ENCODE measurements at regions not wholly inside any gene's neighbourhood (a gene's known extent, or its start where the extent isn't known, plus 50 kb on each side); places are given as distances from the start of the nearest gene placed in this dataset.

- Histone ChIP-seq H3K4me3 (ENCODE audit: low read depth, low read length) (no peak overlapping the region), H3K9me3 (ENCODE audit: control insufficient read depth in 2 of 2, low read length in 2 of 2) (peaks cover 6 to 17% of the 10 kb centered on the region in 2 experiments), H3K27ac (ENCODE audit: insufficient read depth, low read length, poor library complexity, severe bottlenecking) (no peak overlapping the region), H3K4me1 (ENCODE audit: control insufficient read depth, insufficient read depth, low read length, poor library complexity, severe bottlenecking) (no peaks in the 10 kb centered on the region), H3K36me3 (ENCODE audit: control insufficient read depth, insufficient read depth, low read length) (no peaks in the 10 kb centered on the region), H3K27me3 (ENCODE audit: control insufficient read depth, insufficient read depth, low read length) (no peaks in the 10 kb centered on the region)
- H3K36me3 Mint-ChIP-seq: no peaks in the 10 kb centered on the region
- H3K9me3 Mint-ChIP-seq: peaks cover 5 to 32% (median 10%) of the 10 kb centered on the region in 7 donors
- DNase-seq (no peak), ATAC-seq (ENCODE audit: low read depth in 2 of 2) (no peak)
- no peak overlapping the region for H3K27ac Mint-ChIP-seq
- no peaks in the 10 kb centered on the region for H3K4me1 Mint-ChIP-seq
- peaks cover 4% of the 10 kb centered on the region for H3K27me3 Mint-ChIP-seq
- no peak overlapping the region for H3K4me3 Mint-ChIP-seq
Measured at GRCh38 chr14:26872515-26873361, 274.9 kb upstream of the NOVA1 start.

- H3K27ac ChIP-seq (ENCODE audit: insufficient read depth, low read length, poor library complexity, severe bottlenecking): no peak overlapping the region
- Mint-ChIP-seq H3K27ac (no peak overlapping the region), H3K36me3 (no peaks in the 10 kb centered on the region), H3K27me3 (peaks cover 4% of the 10 kb centered on the region), H3K4me3 (no peak overlapping the region), H3K9me3 (peaks cover 5 to 33% (median 10%) of the 10 kb centered on the region in 7 donors), H3K4me1 (no peaks in the 10 kb centered on the region)
- no peaks in the 10 kb centered on the region for H3K4me1 ChIP-seq (ENCODE audit: control insufficient read depth, insufficient read depth, low read length, poor library complexity, severe bottlenecking)
- no peak for DNase-seq
- ATAC-seq (ENCODE audit: low read depth in 2 of 2): no peak
- no peaks in the 10 kb centered on the region for H3K36me3 ChIP-seq (ENCODE audit: control insufficient read depth, insufficient read depth, low read length)
- H3K27me3 ChIP-seq (ENCODE audit: control insufficient read depth, insufficient read depth, low read length): no peaks in the 10 kb centered on the region
- H3K9me3 ChIP-seq (ENCODE audit: control insufficient read depth in 2 of 2, low read length in 2 of 2): peaks cover 6 to 17% of the 10 kb centered on the region in 2 experiments
- no peak overlapping the region for H3K4me3 ChIP-seq (ENCODE audit: low read depth, low read length)
Measured at GRCh38 chr14:26873362-26873960, 275.6 kb upstream of the NOVA1 start.

- no peak overlapping the region for H3K27ac Mint-ChIP-seq
- DNase-seq (no peak), ATAC-seq (ENCODE audit: low read depth in 2 of 2) (no peak)
- Histone ChIP-seq H3K9me3 (ENCODE audit: control insufficient read depth in 2 of 2, low read length in 2 of 2) (peaks cover 0 to 10% of the 10 kb centered on the region in 2 experiments), H3K36me3 (ENCODE audit: control insufficient read depth, insufficient read depth, low read length) (no peaks in the 10 kb centered on the region), H3K27me3 (ENCODE audit: control insufficient read depth, insufficient read depth, low read length) (no peaks in the 10 kb centered on the region), H3K4me3 (ENCODE audit: low read depth, low read length) (no peak overlapping the region), H3K27ac (ENCODE audit: insufficient read depth, low read length, poor library complexity, severe bottlenecking) (no peak overlapping the region), H3K4me1 (ENCODE audit: control insufficient read depth, insufficient read depth, low read length, poor library complexity, severe bottlenecking) (no peaks in the 10 kb centered on the region)
- no peak overlapping the region for H3K4me3 Mint-ChIP-seq
- no peaks in the 10 kb centered on the region for H3K4me1 Mint-ChIP-seq
- H3K36me3 Mint-ChIP-seq: no peaks in the 10 kb centered on the region
- H3K27me3 Mint-ChIP-seq: no peaks in the 10 kb centered on the region
- peaks cover 0 to 21% (median 7%) of the 10 kb centered on the region in 7 donors for H3K9me3 Mint-ChIP-seq
Measured at GRCh38 chr14:26887847-26888246, 290.0 kb upstream of the NOVA1 start.

- no peak for ATAC-seq (ENCODE audit: low read depth in 2 of 2)
- H3K27me3 Mint-ChIP-seq: no peaks in the 10 kb centered on the region
- H3K27ac ChIP-seq (ENCODE audit: insufficient read depth, low read length, poor library complexity, severe bottlenecking): no peak overlapping the region
- H3K4me3 Mint-ChIP-seq: no peak overlapping the region
- no peak overlapping the region for H3K4me3 ChIP-seq (ENCODE audit: low read depth, low read length)
- peaks cover 0 to 10% of the 10 kb centered on the region in 2 experiments for H3K9me3 ChIP-seq (ENCODE audit: control insufficient read depth in 2 of 2, low read length in 2 of 2)
- no peak overlapping the region for H3K27ac Mint-ChIP-seq
- H3K9me3 Mint-ChIP-seq: peaks cover 0 to 21% (median 7%) of the 10 kb centered on the region in 7 donors
- H3K4me1 ChIP-seq (ENCODE audit: control insufficient read depth, insufficient read depth, low read length, poor library complexity, severe bottlenecking): no peaks in the 10 kb centered on the region
- no peak for DNase-seq
- no peaks in the 10 kb centered on the region for H3K27me3 ChIP-seq (ENCODE audit: control insufficient read depth, insufficient read depth, low read length)
- H3K36me3 ChIP-seq (ENCODE audit: control insufficient read depth, insufficient read depth, low read length): no peaks in the 10 kb centered on the region
- H3K4me1 Mint-ChIP-seq: no peaks in the 10 kb centered on the region
- no peaks in the 10 kb centered on the region for H3K36me3 Mint-ChIP-seq
Measured at GRCh38 chr14:26888592-26888991, 290.8 kb upstream of the NOVA1 start.

DNA sequence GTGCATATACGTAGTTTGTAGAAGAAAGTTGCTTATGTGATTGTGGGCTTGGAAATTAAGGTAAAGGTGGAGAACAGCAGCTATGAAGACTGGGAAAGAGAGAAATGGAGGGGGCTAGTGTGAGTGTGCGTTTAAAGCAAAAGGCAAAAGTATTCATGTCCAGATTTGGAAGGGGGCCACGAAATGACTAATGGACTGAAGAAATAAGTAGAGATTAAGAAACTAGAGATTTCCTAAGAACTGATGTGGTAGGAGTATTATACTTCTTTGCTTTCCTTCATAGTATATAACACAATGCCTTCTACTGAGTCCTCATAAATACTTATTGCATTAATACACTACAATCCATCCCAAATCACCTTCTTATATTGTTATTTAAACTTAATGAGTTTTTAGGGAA is 298.6 kb upstream of the NOVA1 start:
- H3K27ac Mint-ChIP-seq: no peak overlapping the region
- no peaks in the 10 kb centered on the region for H3K4me1 Mint-ChIP-seq
- Histone ChIP-seq H3K36me3 (ENCODE audit: control insufficient read depth, insufficient read depth, low read length) (no peaks in the 10 kb centered on the region), H3K4me3 (ENCODE audit: low read depth, low read length) (no peak overlapping the region), H3K27me3 (ENCODE audit: control insufficient read depth, insufficient read depth, low read length) (no peaks in the 10 kb centered on the region), H3K4me1 (ENCODE audit: control insufficient read depth, insufficient read depth, low read length, poor library complexity, severe bottlenecking) (no peaks in the 10 kb centered on the region), H3K27ac (ENCODE audit: insufficient read depth, low read length, poor library complexity, severe bottlenecking) (no peak overlapping the region), H3K9me3 (ENCODE audit: control insufficient read depth in 2 of 2, low read length in 2 of 2) (peaks cover 3 to 12% of the 10 kb centered on the region in 2 experiments)
- DNase-seq: no peak
- no peak for ATAC-seq (ENCODE audit: low read depth in 2 of 2)
- H3K27me3 Mint-ChIP-seq: no peaks in the 10 kb centered on the region
- peaks cover 4 to 30% (median 10%) of the 10 kb centered on the region in 7 donors for H3K9me3 Mint-ChIP-seq
- no peak overlapping the region for H3K4me3 Mint-ChIP-seq
- no peaks in the 10 kb centered on the region for H3K36me3 Mint-ChIP-seq

- H3K27me3 Mint-ChIP-seq: no peaks in the 10 kb centered on the region
- H3K4me1 ChIP-seq (ENCODE audit: control insufficient read depth, insufficient read depth, low read length, poor library complexity, severe bottlenecking): no peaks in the 10 kb centered on the region
- H3K4me3 Mint-ChIP-seq: no peak overlapping the region
- H3K36me3 ChIP-seq (ENCODE audit: control insufficient read depth, insufficient read depth, low read length): no peaks in the 10 kb centered on the region
- H3K36me3 Mint-ChIP-seq: no peaks in the 10 kb centered on the region
- no peak for ATAC-seq (ENCODE audit: low read depth in 2 of 2)
- H3K4me3 ChIP-seq (ENCODE audit: low read depth, low read length): no peak overlapping the region
- no peak overlapping the region for H3K27ac ChIP-seq (ENCODE audit: insufficient read depth, low read length, poor library complexity, severe bottlenecking)
- H3K27me3 ChIP-seq (ENCODE audit: control insufficient read depth, insufficient read depth, low read length): no peaks in the 10 kb centered on the region
- no peak for DNase-seq
- peaks cover 7 to 12% of the 10 kb centered on the region in 2 experiments for H3K9me3 ChIP-seq (ENCODE audit: control insufficient read depth in 2 of 2, low read length in 2 of 2)
- peaks cover 4 to 30% (median 10%) of the 10 kb centered on the region in 7 donors for H3K9me3 Mint-ChIP-seq
- H3K27ac Mint-ChIP-seq: no peak overlapping the region
- no peaks in the 10 kb centered on the region for H3K4me1 Mint-ChIP-seq
Measured at GRCh38 chr14:26897196-26897595, 299.4 kb upstream of the NOVA1 start.

DNA sequence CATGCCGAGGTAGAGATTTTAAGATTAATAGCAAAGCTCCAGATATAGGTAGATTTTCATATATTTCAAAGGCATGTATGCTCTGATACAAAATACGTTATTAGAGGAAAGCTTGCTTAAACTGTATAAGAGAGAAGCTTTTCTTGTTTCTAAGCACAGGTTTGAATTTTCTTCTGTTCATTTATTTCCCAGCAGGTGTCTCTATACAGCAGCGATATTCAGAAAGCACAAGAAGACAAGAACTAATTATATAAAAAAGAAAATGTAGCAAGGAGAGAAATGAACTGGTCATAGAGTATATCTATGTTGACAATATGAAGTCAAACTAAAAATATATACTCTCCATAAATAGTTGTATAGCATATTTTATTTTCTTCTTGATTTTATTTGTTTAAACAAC is 307.4 kb upstream of the NOVA1 start:
- no peaks in the 10 kb centered on the region for H3K27me3 Mint-ChIP-seq
- ATAC-seq (ENCODE audit: low read depth in 2 of 2): no peak
- Histone ChIP-seq H3K27ac (ENCODE audit: insufficient read depth, low read length, poor library complexity, severe bottlenecking) (no peak overlapping the region), H3K9me3 (ENCODE audit: control insufficient read depth in 2 of 2, low read length in 2 of 2) (peaks cover 0 to 7% of the 10 kb centered on the region in 2 experiments), H3K27me3 (ENCODE audit: control insufficient read depth, insufficient read depth, low read length) (no peaks in the 10 kb centered on the region), H3K4me3 (ENCODE audit: low read depth, low read length) (no peak overlapping the region), H3K4me1 (ENCODE audit: control insufficient read depth, insufficient read depth, low read length, poor library complexity, severe bottlenecking) (no peaks in the 10 kb centered on the region), H3K36me3 (ENCODE audit: control insufficient read depth, insufficient read depth, low read length) (no peaks in the 10 kb centered on the region)
- H3K27ac Mint-ChIP-seq: no peak overlapping the region
- H3K9me3 Mint-ChIP-seq: peaks cover 2 to 16% (median 10%) of the 10 kb centered on the region in 7 donors
- no peaks in the 10 kb centered on the region for H3K4me1 Mint-ChIP-seq
- no peaks in the 10 kb centered on the region for H3K36me3 Mint-ChIP-seq
- H3K4me3 Mint-ChIP-seq: no peak overlapping the region
- DNase-seq: no peak

Data from CD4-positive, CD25-positive, alpha-beta regulatory T cell (primary cell).